ENCODE measurements at regions not wholly inside any gene's neighbourhood (a gene's known extent, or its start where the extent isn't known, plus 50 kb on each side); places are given as distances from the start of the nearest gene placed in this dataset.
"Not testable (repeated sequence)": the region's sequence is repeated elsewhere in the genome, so short reads cannot be mapped to it uniquely, and the experiment has no call there.

DNA sequence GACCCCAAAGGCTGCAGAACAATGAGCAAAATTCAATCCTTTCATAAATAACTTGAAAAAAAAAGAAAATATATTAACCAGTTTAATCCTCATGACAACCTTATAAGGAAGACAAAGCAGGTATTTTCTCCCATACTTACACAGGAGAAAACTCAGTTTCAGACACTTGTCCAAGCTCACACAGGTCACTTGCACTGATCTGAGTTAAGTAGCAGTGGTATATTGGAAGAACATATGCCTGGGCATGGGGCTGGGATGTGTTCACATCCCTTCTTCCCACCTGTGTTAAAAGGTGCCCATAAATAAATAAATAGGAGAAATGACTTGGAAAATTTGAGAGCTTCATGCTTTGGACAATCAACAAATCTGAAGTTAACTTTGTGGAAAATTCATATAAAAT is 63.5 kb upstream of the SELENOP start:
- no peak for TF ChIP-seq POLR2A (IDR thresholded peaks at IDR 0.05)
- TF ChIP-seq, protein P1, sequence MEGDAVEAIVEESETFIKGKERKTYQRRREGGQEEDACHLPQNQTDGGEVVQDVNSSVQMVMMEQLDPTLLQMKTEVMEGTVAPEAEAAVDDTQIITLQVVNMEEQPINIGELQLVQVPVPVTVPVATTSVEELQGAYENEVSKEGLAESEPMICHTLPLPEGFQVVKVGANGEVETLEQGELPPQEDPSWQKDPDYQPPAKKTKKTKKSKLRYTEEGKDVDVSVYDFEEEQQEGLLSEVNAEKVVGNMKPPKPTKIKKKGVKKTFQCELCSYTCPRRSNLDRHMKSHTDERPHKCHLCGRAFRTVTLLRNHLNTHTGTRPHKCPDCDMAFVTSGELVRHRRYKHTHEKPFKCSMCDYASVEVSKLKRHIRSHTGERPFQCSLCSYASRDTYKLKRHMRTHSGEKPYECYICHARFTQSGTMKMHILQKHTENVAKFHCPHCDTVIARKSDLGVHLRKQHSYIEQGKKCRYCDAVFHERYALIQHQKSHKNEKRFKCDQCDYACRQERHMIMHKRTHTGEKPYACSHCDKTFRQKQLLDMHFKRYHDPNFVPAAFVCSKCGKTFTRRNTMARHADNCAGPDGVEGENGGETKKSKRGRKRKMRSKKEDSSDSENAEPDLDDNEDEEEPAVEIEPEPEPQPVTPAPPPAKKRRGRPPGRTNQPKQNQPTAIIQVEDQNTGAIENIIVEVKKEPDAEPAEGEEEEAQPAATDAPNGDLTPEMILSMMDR (IDR thresholded peaks at IDR 0.05) = no peak
- Histone ChIP-seq H3K4me1 (no peaks in the 10 kb centered on the region), H3K27ac (no peak overlapping the region), H3K9me3 (no peaks in the 10 kb centered on the region), H3K27me3 (no peaks in the 10 kb centered on the region), H3K4me3 (no peak overlapping the region), H3K36me3 (no peaks in the 10 kb centered on the region)
- no peak for DNase-seq
- intact Hi-C loops (cut with DNase I; ENCODE audit: low total_unique reads) = no loop called here

DNA sequence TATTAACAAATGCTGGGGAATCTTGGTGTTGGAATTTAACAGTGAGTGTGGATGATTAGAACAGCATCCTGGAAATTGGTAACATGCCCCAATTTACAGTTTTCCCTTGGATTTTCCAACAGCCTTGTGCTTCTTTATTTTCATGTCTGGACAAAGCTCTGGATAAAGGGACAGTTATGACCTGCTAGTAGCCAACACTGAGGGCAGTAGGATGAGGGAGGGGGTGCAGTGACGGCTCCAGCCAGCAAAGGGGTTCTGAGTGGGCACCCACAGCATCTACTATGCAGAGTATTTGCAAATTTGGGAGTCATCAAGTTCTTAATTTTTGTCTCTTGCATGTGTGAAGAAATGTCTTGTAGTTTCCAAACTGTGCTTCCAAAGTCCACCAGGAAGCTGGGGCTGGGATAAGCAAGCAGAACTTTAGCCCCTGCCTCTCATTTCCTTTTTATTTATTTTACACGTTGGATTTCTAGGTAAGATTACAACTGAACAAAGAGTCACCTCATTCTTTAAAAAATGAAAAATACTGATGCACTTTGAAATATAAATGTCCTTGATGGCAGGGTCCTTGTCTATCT is 63.0 kb upstream of the SELENOP start:
- Histone ChIP-seq H3K27ac (no peak overlapping the region), H3K4me3 (no peak overlapping the region), H3K27me3 (no peaks in the 10 kb centered on the region), H3K36me3 (no peaks in the 10 kb centered on the region), H3K9me3 (no peaks in the 10 kb centered on the region), H3K4me1 (no peaks in the 10 kb centered on the region)
- DNase-seq = no peak
- TF ChIP-seq, protein P1 (IDR thresholded peaks at IDR 0.05) = no peak
- TF ChIP-seq POLR2A (IDR thresholded peaks at IDR 0.05) = no peak
- intact Hi-C loops (cut with DNase I; ENCODE audit: low total_unique reads) = no loop called here

DNA sequence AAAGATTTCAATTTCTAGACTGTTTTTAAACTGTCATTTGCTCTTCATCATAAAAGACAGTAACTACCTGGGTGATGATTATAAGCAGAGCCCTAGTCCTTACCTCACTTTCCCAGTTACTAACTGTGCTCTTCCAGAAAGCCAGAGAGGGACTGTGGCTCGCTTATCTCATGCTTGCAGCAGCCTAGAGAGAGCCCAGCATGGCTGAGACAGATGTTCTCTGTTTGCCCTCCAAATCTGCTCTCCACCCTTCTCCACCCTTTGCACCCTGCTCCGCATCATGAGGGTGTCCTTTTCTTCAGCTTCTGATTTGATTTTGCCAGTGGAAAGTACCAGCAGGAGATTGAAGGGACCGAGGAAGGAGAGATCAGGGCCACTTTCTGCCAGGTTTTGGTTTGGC is 61.2 kb upstream of the SELENOP start:
- no peaks in the 10 kb centered on the region for H3K27me3 ChIP-seq
- DNase-seq = no peak
- H3K9me3 ChIP-seq = peaks cover 0 to 4% of the 10 kb centered on the region in 2 donors
- H3K4me1 ChIP-seq = no peaks in the 10 kb centered on the region
- H3K4me3 ChIP-seq = no peak overlapping the region
- intact Hi-C loops (cut with DNase I; ENCODE audit: low total_unique reads) = no loop called here
- no peak overlapping the region for H3K27ac ChIP-seq
- H3K36me3 ChIP-seq = no peaks in the 10 kb centered on the region
- TF ChIP-seq, protein P1 (IDR thresholded peaks at IDR 0.05) = no peak
- TF ChIP-seq POLR2A (IDR thresholded peaks at IDR 0.05) = no peak

DNA sequence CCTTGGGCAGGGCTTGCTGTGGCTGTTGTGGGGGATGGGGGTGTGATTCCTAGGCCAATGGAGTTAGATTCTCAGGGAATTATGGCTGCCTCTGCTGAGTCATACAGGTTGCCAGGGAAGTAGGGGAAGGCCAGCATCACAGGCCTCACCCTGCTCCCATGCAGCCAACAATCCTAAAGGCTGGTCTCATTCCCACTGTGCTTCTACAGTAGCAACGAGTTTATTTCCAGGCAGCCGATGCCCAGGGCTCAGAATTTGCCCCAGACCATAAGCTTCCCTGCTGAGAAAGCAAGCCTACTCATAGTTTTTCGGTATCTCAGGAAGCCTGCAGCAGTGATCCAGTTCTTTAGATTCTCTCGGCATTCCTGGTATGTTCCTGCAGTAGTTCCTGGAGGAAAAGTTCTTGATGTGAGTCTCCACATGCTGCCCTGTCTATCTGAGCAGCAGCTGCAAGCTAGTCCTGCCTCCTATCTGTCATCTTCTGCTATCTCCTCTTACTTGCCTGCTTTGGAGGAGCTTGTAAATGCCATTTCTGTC is 59.3 kb upstream of the SELENOP start:
- Histone ChIP-seq H3K27ac (no peak overlapping the region), H3K9me3 (peaks cover 0 to 4% of the 10 kb centered on the region in 2 donors), H3K36me3 (no peaks in the 10 kb centered on the region), H3K4me3 (no peak overlapping the region), H3K4me1 (no peaks in the 10 kb centered on the region), H3K27me3 (no peaks in the 10 kb centered on the region)
- no peak for TF ChIP-seq POLR2A (IDR thresholded peaks at IDR 0.05)
- TF ChIP-seq, protein P1 (IDR thresholded peaks at IDR 0.05) = no peak
- intact Hi-C loops (cut with DNase I; ENCODE audit: low total_unique reads) = no loop called here
- DNase-seq = no peak

DNA sequence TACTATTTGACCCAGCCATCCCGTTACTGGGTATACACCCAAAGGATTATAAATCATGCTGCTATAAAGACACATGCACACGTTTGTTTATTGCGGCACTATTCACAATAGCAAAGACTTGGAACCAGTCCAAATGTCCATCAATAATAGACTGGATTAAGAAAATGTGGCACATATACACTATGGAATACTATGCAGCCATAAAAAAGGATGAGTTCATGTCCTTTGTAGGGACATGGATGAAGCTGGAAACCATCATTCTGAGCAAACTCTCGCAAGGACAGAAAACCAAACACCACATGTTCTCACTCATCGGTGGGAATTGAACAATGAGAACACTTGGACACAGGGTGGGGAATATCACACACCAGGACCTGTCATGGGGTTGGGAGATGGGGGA is 56.7 kb upstream of the SELENOP start:
- DNase-seq; H3K4me3 ChIP-seq; H3K36me3 ChIP-seq; H3K4me1 ChIP-seq; intact Hi-C loops (cut with DNase I; ENCODE audit: low total_unique reads); H3K27ac ChIP-seq; H3K27me3 ChIP-seq; H3K9me3 ChIP-seq: not testable (repeated sequence)

DNA sequence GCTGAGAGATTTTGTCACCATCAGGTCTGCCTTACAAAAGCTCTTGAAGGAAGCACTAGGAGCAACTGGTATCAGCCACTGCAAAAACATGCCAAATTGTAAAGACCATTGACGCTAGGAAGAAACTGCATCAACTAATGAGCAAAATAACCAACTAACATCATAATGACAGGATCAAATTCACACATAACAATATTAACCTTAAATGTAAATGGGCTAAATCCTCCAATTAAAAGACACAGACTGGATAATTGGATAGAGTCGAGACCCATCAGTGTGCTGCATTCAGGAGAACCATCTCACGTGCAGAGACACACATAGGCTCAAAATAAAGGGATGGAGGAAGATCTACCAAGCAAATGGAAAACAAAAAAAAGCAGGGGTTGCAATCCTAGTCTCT is 53.1 kb upstream of the SELENOP start:
- intact Hi-C loops (cut with DNase I; ENCODE audit: low total_unique reads); H3K36me3 ChIP-seq; DNase-seq; H3K9me3 ChIP-seq; H3K27ac ChIP-seq; H3K27me3 ChIP-seq; H3K4me1 ChIP-seq; H3K4me3 ChIP-seq: not testable (repeated sequence)

Data from uterus (tissue), 3 donors.